ENCODE measurements at regions not wholly inside any gene's neighbourhood (a gene's known extent, or its start where the extent isn't known, plus 50 kb on each side); places are given as distances from the start of the nearest gene placed in this dataset.

GRCh38 chr15:101561584-101561906 lies 72.0 kb upstream of the PCSK6 start:
- TF ChIP-seq, protein P1, sequence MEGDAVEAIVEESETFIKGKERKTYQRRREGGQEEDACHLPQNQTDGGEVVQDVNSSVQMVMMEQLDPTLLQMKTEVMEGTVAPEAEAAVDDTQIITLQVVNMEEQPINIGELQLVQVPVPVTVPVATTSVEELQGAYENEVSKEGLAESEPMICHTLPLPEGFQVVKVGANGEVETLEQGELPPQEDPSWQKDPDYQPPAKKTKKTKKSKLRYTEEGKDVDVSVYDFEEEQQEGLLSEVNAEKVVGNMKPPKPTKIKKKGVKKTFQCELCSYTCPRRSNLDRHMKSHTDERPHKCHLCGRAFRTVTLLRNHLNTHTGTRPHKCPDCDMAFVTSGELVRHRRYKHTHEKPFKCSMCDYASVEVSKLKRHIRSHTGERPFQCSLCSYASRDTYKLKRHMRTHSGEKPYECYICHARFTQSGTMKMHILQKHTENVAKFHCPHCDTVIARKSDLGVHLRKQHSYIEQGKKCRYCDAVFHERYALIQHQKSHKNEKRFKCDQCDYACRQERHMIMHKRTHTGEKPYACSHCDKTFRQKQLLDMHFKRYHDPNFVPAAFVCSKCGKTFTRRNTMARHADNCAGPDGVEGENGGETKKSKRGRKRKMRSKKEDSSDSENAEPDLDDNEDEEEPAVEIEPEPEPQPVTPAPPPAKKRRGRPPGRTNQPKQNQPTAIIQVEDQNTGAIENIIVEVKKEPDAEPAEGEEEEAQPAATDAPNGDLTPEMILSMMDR (conservative IDR thresholded peaks at IDR 0.05; ENCODE audit: control insufficient read depth, insufficient read depth, low read depth, low read length) = no peak
- no peak for DNase-seq (ENCODE audit: low read depth)
- no peak overlapping the region for H3K4me3 ChIP-seq (ENCODE audit: control insufficient read depth, low read depth, low read length)

DNA sequence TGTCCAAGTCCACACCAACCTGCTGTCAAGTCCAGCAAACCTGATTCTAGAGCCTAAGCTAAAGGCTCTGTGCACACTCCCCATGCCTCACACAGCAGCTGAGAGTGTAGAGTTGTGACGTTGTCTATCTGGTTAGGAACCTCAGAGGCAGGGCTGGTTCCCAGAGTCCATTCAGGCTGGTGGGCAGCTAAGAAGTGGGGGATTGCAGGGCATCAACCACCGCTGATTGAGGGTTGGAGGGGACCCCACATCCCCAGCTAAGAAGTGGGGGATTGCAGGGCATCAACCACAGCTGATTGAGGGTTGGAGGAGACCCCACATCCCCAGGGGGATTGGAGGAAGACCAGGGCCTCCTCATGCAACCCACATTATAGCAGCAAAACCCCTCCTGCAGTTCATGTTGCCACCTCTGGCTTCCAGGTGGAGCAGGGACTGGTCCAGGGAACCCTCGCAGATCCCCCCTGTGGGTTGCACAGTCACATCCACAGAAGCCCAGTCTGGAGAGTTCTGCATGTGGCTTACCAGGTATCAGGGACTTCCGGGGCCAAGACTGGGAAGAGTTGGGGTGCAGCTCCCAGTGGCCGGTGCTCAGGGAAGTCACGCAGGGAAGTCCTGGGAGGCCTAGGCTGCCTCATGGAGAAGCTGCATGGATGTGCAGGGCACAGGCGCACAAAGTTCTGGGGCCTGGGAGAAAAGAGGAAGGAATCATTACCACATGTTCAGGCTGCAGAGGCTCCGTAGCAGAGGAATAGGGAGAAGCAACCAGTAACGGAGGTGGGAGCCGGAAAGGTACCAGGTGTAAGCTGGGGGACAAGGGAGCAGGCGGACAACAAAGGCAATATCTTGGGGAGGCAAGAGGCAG lies 71.4 kb upstream of the PCSK6 start:
- no peak overlapping the region for H3K4me3 ChIP-seq (ENCODE audit: control insufficient read depth, low read depth, low read length)
- DNase-seq (ENCODE audit: low read depth) = no peak
- TF ChIP-seq, protein P1 (conservative IDR thresholded peaks at IDR 0.05; ENCODE audit: control insufficient read depth, insufficient read depth, low read depth, low read length) = no peak

DNA sequence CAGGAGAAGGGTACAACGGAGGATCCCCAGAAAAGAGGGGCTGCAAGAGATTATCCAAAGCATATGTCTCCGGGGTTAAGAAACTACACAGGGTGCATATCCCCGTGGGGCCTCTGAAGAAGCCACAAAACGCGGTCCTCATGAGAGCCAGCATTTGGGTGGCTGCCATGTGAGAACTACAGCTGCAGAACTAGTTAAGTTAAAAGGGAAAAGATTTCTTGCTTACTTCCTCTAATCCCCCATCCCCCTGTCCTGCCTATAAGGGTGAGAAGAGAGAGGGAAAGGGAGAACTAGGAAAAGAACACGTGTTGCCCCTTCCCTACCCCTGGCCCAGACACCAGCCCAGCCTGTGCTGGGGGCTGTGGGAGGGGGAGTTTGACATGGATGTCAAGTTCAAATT lies 70.4 kb upstream of the PCSK6 start:
- TF ChIP-seq, protein P1 (conservative IDR thresholded peaks at IDR 0.05; ENCODE audit: control insufficient read depth, insufficient read depth, low read depth, low read length) = no peak
- H3K4me3 ChIP-seq (ENCODE audit: control insufficient read depth, low read depth, low read length) = no peak overlapping the region
- DNase-seq (ENCODE audit: low read depth) = no peak

- no peak overlapping the region for H3K4me3 ChIP-seq (ENCODE audit: control insufficient read depth, low read depth, low read length)
- TF ChIP-seq, protein P1 (conservative IDR thresholded peaks at IDR 0.05; ENCODE audit: control insufficient read depth, insufficient read depth, low read depth, low read length) = no peak
- no peak for DNase-seq (ENCODE audit: low read depth)
Measured at GRCh38 chr15:101558221-101558941, 68.9 kb upstream of the PCSK6 start.

GRCh38 chr15:101556273-101556672 lies 66.8 kb upstream of the PCSK6 start:
- DNase-seq (ENCODE audit: low read depth) = no peak
- TF ChIP-seq, protein P1 (conservative IDR thresholded peaks at IDR 0.05; ENCODE audit: control insufficient read depth, insufficient read depth, low read depth, low read length) = no peak
- no peak overlapping the region for H3K4me3 ChIP-seq (ENCODE audit: control insufficient read depth, low read depth, low read length)

GRCh38 chr15:101554115-101554915 lies 64.8 kb upstream of the PCSK6 start:
- no peak overlapping the region for H3K4me3 ChIP-seq (ENCODE audit: control insufficient read depth, low read depth, low read length)
- TF ChIP-seq, protein P1 (conservative IDR thresholded peaks at IDR 0.05; ENCODE audit: control insufficient read depth, insufficient read depth, low read depth, low read length) = no peak
- DNase-seq (ENCODE audit: low read depth) = no peak
